ENCODE measurements at regions not wholly inside any gene's neighbourhood (a gene's known extent, or its start where the extent isn't known, plus 50 kb on each side); places are given as distances from the start of the nearest gene placed in this dataset.

GRCh38 chr4:26028793-26029567 lies 115.0 kb downstream of the SMIM20 start (continued):
- TF ChIP-seq SPI1 (IDR thresholded peaks at IDR 0.05; ENCODE audit: borderline replicate concordance, insufficient read depth, low read depth, low read length) (no peak), STAT3 (IDR thresholded peaks at IDR 0.05; ENCODE audit: low read depth, low read length) (no peak), FOS (IDR thresholded peaks at IDR 0.05; ENCODE audit: borderline replicate concordance, extremely low read depth, insufficient read length) (no peak), PRDM15 (CRISPR knock-in tag; IDR thresholded peaks at IDR 0.05) (no peak), NR2C1 (IDR thresholded peaks at IDR 0.05) (no peak), BRCA1 (IDR thresholded peaks at IDR 0.05; ENCODE audit: low read depth, low read length) (no peak), IRF5 (IDR thresholded peaks at IDR 0.05; ENCODE audit: borderline replicate concordance) (no peak), PKNOX1 (IDR thresholded peaks at IDR 0.05) (no peak), TCF7 (IDR thresholded peaks at IDR 0.05; ENCODE audit: borderline replicate concordance) (no peak), POLR2AphosphoS5 (IDR thresholded peaks at IDR 0.05; ENCODE audit: low read length) (no peak), MAX (IDR thresholded peaks at IDR 0.05; ENCODE audit: low read depth, low read length) (no peak), YY1 (IDR thresholded peaks at IDR 0.05; ENCODE audit: low read depth, low read length) (peak; percentile 77), SUPT20H (IDR thresholded peaks at IDR 0.05; ENCODE audit: borderline replicate concordance, control insufficient read depth, low read depth, low read length) (no peak), MXI1 (IDR thresholded peaks at IDR 0.05; ENCODE audit: low read depth, low read length) (no peak), SRF (IDR thresholded peaks at IDR 0.05; ENCODE audit: low read depth in 2 of 2, low read length in 2 of 2) (no peak), ZNF592 (IDR thresholded peaks at IDR 0.05) (no peak)
